ENCODE measurements at regions not wholly inside any gene's neighbourhood (a gene's known extent, or its start where the extent isn't known, plus 50 kb on each side); places are given as distances from the start of the nearest gene placed in this dataset.

- TF ChIP-seq CTCF (conservative IDR thresholded peaks at IDR 0.05 in 1 of 2, IDR thresholded peaks at IDR 0.05 in 1 of 2; ENCODE audit: low read depth in 1 of 2, low read length in 2 of 2): no peak
- TF ChIP-seq EZH2 (IDR thresholded peaks at IDR 0.05; ENCODE audit: low read length, missing control alignments): no peak
These were observed 283.5 kb downstream of the C16orf95 start for GRCh38 chr16:87033541-87034300.
